Superior temporal gyrus (tissue), 1 donor: ENCODE measurements at regions not wholly inside any gene's neighbourhood (a gene's known extent, or its start where the extent isn't known, plus 50 kb on each side); places are given as distances from the start of the nearest gene placed in this dataset.

Experiments
- DNase-seq: peaks from one replicate; pipeline ENCODE4 v3.0.0-alpha.2; 2016; ENCODE audit errors: extremely low spot score

DNA sequence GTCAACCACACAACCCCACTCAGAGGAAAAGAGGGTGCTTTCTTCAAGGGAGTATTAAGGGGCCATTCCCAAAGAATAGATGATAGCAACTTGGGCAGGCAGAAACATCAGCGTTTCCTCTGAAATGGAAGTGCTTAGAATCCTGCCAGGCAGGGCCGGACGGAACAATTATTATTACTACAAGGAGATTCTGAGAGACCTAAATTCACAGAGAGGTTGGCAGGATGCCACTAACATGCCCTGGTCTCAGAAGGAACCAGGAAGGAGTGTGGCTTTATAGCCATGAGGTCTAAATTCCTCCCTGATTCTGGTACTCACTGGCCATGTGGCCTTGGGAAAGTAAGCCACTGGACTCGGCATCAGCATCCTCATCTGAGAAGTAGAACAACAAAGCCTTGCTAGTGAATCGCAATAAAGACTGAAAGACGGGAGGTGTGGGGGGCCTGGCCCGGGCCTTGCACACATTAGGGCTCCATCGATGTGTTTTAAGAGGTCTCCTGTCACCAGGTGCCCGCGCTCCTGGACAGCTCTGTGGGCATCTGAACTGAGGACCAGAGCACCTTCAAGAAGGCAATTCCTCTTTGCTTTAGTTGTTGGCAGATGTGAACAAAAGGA, 131.5 kb downstream of the OAT start:
- no peak for DNase-seq

DNA sequence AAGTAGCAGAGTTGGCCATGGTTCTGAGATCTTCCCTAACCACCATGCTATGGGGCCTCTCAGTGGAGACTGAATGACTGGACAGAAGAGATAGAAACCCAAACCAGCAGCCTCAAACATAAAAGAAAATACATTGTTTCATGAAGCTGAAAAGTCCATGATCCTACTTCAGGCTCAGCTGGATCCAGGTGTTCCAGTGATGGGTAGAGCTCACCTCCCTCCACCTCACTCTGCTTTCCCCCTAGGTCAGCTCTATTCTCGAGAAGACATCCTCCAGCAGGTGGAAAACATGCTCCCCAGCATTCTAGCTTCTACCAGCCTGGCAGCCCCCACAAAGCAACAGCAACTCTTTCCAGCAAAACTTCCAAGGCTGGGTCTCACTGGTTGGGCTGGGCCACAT, 132.1 kb downstream of the OAT start:
- DNase-seq = no peak

- peak; percentile 65 for DNase-seq
Observed at GRCh38 chr10:124285587-124286527, 132.9 kb downstream of the OAT start.

DNA sequence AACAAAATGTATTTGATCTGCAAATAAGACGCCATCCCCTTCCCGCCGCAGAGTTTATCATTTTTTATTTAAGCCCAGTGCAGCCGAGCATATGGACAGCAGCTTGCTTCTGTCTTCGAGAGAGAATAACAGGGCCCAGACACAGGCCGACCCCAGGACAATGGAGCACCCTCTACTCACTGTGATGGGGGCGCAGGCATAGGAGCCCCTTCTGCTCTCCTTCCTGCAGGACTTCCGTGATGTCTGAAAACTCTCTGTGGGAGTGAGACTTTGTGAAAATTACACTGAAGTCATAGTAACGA, 134.8 kb downstream of the OAT start:
- DNase-seq = no peak

GRCh38 chr10:124283215-124283948, 135.3 kb downstream of the OAT start:
- no peak for DNase-seq

- no peak for DNase-seq
Observed at GRCh38 chr10:124282326-124282725, 136.4 kb downstream of the OAT start.

GRCh38 chr10:124281666-124282065, 137.1 kb downstream of the OAT start:
- no peak for DNase-seq

GRCh38 chr10:124280916-124281315, 137.8 kb downstream of the OAT start:
- no peak for DNase-seq

DNA sequence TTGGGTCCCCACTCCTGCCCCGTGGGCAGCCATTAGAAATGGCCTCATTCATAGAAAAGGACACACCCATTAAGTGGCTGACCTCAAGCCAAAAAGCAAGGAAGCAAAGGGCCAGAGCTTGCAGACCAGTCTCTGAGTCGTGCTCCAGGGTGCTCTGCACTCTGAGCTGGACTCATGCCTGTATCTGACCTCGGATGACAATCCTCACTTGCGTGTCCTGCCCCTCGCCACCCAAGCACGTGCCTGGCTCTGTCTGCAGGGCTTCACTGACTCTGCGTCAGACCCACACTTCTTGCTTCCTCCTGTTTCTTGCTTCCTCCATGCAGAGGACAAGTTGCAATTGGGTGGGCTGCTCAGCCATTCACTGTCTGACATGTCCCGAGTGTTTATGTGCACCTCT, 138.8 kb downstream of the OAT start:
- no peak for DNase-seq

DNA sequence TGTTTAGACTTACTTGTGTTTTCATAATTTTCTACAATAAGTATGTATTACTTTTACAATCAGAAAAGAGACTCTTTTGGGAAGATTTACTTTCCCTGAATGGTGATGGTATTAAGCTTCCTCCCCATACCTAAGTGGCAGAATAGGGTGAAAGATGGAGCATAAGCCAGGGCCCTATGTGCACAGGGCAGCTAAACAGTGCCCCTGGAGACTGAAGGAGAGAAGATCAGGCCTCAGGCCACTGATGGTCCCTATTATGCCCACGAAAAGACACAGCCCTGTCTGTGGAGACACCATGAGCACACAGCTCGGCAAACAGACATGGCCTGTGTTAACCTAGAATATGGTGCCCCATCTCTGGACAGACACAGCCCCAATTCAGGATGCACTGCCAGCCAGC, 139.4 kb downstream of the OAT start:
- no peak for DNase-seq

GRCh38 chr10:124278356-124278755, 140.4 kb downstream of the OAT start:
- no peak for DNase-seq

- no peak for DNase-seq
Observed at GRCh38 chr10:124273141-124273540, 145.6 kb downstream of the OAT start.

- DNase-seq = no peak
Observed at GRCh38 chr10:124271676-124272075, 147.0 kb downstream of the OAT start.

DNA sequence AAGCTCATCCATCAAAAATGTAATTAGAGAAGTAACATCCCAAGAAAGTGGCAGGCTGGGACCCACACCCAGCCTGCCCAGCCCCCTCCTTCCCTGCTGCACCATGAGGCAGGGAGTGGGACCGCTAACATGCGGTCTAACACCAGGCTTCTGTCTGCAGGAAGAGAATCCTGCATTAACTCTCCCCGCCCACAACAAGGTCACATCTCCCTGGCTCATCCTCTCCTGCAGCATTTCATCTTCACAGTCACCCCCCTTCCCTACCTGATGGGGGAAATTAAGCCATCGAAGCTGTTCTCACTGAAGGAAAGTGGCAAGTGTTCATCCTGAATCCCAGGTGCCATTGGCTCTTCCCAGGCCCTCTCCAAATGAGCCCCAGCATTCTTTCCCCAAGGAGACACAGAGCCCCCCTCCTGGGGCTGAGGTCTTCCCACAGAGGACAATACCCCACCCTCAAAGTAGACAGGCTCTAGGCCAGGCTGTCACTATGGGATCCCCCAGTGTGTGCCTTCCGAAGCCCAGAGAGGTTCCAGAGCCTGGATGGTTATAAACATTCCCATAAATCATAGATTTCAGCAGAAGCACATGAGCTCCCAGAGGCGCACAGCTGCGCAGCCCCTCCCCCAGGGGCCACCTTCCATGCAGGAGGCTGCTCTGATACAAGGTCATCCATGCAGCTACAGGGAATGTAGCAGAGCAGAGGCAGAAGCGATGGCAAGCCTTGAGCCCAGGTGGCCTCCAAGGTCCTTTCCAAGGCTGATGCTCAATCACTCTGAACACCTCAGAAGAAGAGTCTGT, 148.0 kb downstream of the OAT start:
- DNase-seq = no peak

DNA sequence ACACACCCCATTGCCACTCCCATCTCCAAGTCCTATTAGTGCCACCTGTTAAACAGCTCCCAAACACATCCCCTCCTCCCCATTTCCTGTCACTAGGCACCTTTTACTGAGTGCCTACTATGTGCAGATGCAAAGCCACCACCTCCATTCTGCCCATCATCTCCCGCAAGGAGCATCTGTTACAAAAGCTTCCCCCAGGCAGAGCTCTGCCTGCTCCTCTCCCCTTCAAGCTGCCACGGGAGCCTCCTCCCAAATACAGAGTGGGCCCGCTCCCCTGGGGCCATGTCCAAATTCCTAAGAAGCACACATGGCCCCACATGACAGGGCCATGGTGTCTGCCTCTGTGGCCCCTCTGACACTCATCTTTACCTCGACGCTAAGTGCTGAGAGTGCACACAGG, 149.7 kb downstream of the OAT start:
- no peak for DNase-seq

DNA sequence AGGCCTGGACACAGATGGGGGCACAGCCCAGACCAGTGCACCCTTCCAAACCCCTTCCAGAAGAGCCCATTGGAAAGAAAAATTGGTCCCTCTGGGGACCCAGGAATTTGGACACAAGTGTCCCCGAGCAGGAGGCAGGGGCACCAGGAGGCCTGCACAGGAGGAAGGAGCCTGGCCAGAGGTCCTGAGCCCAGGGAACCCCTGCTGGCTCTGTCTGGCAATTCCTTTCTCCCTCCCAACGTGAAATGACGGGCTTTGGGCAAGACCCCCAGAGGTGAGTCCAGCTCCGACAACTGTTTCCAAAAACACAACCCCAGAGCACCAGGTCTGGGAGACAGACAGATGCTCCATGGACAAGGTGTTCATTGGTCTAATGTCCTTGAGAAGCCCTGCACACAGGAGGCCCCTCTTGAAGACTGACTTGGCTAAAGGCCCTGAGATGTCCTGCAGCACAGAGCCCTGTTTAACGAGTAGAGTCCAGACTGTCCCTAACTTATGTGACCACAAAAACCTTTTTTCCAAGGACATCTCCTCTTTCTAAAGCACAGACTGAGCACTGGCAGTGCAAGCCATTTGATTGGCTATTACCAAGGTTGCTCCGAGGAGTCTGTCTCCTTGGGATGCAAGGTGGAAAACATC, 150.7 kb downstream of the OAT start:
- DNase-seq = no peak

DNA sequence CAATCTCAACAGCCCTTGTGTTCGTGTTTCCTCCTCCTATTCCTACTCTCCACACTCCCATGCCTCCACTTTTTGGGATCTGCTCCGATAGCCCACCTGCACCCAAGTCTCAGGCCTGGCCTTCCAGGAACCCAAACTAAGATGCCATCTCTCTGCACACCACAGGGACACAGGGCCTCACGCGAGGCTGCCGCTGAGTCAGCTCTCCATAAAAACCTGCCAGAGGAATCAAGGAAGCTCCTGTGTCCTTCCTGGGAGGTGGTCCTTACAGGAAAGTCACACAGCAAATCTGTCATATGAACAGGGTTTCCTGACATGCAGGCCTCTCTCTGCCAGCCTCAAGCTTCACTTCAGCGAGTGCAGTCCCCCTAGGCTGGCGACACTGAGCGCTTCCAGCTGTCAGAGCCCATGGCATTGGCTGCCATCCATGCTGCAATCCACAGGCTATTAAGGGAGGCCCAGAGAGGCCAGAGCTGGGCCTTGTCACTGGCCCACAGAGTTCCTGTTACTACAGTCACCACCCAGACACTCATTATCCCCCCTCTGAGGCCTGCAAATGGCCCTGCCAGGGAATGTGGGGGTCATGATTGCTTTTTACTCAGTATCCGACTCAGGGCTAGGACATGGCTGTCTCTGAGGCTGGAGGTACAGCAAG, 151.4 kb downstream of the OAT start:
- DNase-seq = no peak

GRCh38 chr10:124266468-124267230, 152.1 kb downstream of the OAT start:
- no peak for DNase-seq

- no peak for DNase-seq
Observed at GRCh38 chr10:124265776-124266467, 152.8 kb downstream of the OAT start.

DNA sequence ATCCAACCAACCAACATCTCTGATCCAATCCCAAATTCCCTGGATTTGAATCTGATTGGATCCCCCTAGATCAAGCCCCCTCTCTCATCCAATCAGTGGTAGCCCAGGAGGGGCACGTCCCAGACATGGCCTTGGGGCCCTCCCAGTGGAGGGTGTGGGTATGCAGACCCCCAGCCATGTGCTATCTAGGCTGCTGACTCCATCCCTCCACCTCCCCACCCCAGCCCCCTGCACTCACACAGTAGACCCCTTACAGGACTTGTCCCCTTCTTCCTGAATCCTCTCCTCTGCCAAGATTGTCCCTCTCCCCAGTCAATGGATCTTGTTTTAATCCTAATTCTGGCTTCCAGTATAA, 153.4 kb downstream of the OAT start:
- DNase-seq = no peak
